NCI-H187 treated with DMSO at 0.1 percent for 48 hours (cell line): ENCODE measurements at regions not wholly inside any gene's neighbourhood (a gene's known extent, or its start where the extent isn't known, plus 50 kb on each side); places are given as distances from the start of the nearest gene placed in this dataset.

Experiments used
- DNase-seq: peaks from one replicate; lab custom pipeline; 2025; lab: John Stamatoyannopoulos, UW

- DNase-seq: no peak
These were observed 284.5 kb upstream of the CTSO start for GRCh38 chr4:156238171-156238570.

- no peak for DNase-seq
These were observed 283.6 kb upstream of the CTSO start for GRCh38 chr4:156237231-156237630.

GRCh38 chr4:156230176-156230575, 276.5 kb upstream of the CTSO start:
- DNase-seq: no peak

- DNase-seq: no peak
These were observed 275.0 kb upstream of the CTSO start for GRCh38 chr4:156228676-156229075.

GRCh38 chr4:156227321-156227720, 273.7 kb upstream of the CTSO start:
- DNase-seq: no peak

- DNase-seq: no peak
These were observed 270.3 kb upstream of the CTSO start for GRCh38 chr4:156223985-156224384.

GRCh38 chr4:156217236-156217635, 263.6 kb upstream of the CTSO start:
- DNase-seq: no peak

GRCh38 chr4:156201050-156201449, 247.4 kb upstream of the CTSO start:
- no peak for DNase-seq

GRCh38 chr4:156198511-156198910, 244.8 kb upstream of the CTSO start:
- no peak for DNase-seq

- DNase-seq: no peak
These were observed 243.6 kb upstream of the CTSO start for GRCh38 chr4:156197216-156197615.

GRCh38 chr4:156196722-156197121, 243.1 kb upstream of the CTSO start:
- no peak for DNase-seq

GRCh38 chr4:156195914-156196313, 242.2 kb upstream of the CTSO start:
- DNase-seq: no peak

- DNase-seq: no peak
These were observed 241.2 kb upstream of the CTSO start for GRCh38 chr4:156194896-156195295.

- DNase-seq: no peak
These were observed 240.1 kb upstream of the CTSO start for GRCh38 chr4:156193800-156194199.

GRCh38 chr4:156193106-156193505, 239.4 kb upstream of the CTSO start:
- DNase-seq: no peak

GRCh38 chr4:156192033-156192432, 238.4 kb upstream of the CTSO start:
- no peak for DNase-seq

- no peak for DNase-seq
These were observed 237.5 kb upstream of the CTSO start for GRCh38 chr4:156191044-156191781.

- DNase-seq: no peak
These were observed 236.9 kb upstream of the CTSO start for GRCh38 chr4:156190615-156191014.

GRCh38 chr4:156188596-156188995, 234.9 kb upstream of the CTSO start:
- no peak for DNase-seq

- no peak for DNase-seq
These were observed 232.4 kb upstream of the CTSO start for GRCh38 chr4:156186111-156186510.

GRCh38 chr4:156185514-156186055, 231.9 kb upstream of the CTSO start:
- DNase-seq: no peak

- DNase-seq: no peak
These were observed 228.6 kb upstream of the CTSO start for GRCh38 chr4:156182269-156182668.

- DNase-seq: no peak
These were observed 224.3 kb upstream of the CTSO start for GRCh38 chr4:156177941-156178340.

GRCh38 chr4:156176896-156177295, 223.2 kb upstream of the CTSO start:
- no peak for DNase-seq
